ENCODE measurements at regions not wholly inside any gene's neighbourhood (a gene's known extent, or its start where the extent isn't known, plus 50 kb on each side); places are given as distances from the start of the nearest gene placed in this dataset.

DNA sequence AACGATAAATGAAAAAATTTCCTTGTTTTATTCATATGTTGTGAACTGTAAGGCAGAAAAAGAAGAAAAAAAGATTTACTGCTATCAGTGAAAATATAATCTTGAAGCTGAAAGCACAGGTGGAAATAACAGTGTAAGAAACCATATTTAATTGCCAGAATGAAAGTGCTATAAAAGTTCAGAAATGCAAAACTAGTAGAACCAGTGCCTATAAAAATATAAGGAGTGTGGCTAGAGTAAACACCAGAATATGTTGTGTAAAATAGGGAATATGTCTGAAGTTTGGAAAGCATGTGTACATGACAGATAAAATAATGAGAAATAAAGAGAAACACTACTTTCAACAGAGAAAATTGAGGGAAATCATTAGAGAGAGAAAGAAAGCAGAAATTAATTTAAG lies 350.5 kb upstream of the NPSR1 start:
- TF ChIP-seq, protein P1, sequence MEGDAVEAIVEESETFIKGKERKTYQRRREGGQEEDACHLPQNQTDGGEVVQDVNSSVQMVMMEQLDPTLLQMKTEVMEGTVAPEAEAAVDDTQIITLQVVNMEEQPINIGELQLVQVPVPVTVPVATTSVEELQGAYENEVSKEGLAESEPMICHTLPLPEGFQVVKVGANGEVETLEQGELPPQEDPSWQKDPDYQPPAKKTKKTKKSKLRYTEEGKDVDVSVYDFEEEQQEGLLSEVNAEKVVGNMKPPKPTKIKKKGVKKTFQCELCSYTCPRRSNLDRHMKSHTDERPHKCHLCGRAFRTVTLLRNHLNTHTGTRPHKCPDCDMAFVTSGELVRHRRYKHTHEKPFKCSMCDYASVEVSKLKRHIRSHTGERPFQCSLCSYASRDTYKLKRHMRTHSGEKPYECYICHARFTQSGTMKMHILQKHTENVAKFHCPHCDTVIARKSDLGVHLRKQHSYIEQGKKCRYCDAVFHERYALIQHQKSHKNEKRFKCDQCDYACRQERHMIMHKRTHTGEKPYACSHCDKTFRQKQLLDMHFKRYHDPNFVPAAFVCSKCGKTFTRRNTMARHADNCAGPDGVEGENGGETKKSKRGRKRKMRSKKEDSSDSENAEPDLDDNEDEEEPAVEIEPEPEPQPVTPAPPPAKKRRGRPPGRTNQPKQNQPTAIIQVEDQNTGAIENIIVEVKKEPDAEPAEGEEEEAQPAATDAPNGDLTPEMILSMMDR (IDR thresholded peaks at IDR 0.05), result no peak
- no peak for TF ChIP-seq POLR2A (IDR thresholded peaks at IDR 0.05)
- TF ChIP-seq POLR2AphosphoS5 (IDR thresholded peaks at IDR 0.05), result no peak
